ENCODE measurements at regions not wholly inside any gene's neighbourhood (a gene's known extent, or its start where the extent isn't known, plus 50 kb on each side); places are given as distances from the start of the nearest gene placed in this dataset.
A peak's percentile ranks its signal among the peaks of the same experiment; 100 is the strongest.

- TF ChIP-seq CTCF (IDR thresholded peaks at IDR 0.05): no peak
- Histone ChIP-seq H3K4me3 (no peak overlapping the region), H3K4me1 (peaks cover 0 to 19% (median 7%) of the 10 kb centered on the region in 12 donors), H3K36me3 (no peaks in the 10 kb centered on the region), H3K27ac (no peak overlapping the region), H3K9me3 (peaks cover 0 to 15% (median 0%) of the 10 kb centered on the region in 12 donors), H3K27me3 (no peaks in the 10 kb centered on the region)
- intact Hi-C loops (cut with DNase I): loop anchor here in 1 of 10 donors (10.0 kb wide), 1 partner anchor 194 kb away; no protein-coding TSS in a partner anchor
- no peak for DNase-seq
- 92 to 100% (median 97%) methylated on average over 1 of the region's 1 CpG for WGBS, 4 donors
- ATAC-seq: no peak
Measured at GRCh38 chr3:178090899-178091298, 445.3 kb upstream of the KCNMB2 start.

- no peak overlapping the region for H3K4me3 ChIP-seq
- H3K27me3 ChIP-seq: no peaks in the 10 kb centered on the region
- peaks cover 0 to 15% (median 0%) of the 10 kb centered on the region in 12 donors for H3K9me3 ChIP-seq
- H3K4me1 ChIP-seq: no peaks in the 10 kb centered on the region
- TF ChIP-seq CTCF (IDR thresholded peaks at IDR 0.05): no peak
- TF ChIP-seq POLR2A (IDR thresholded peaks at IDR 0.05): no peak
- intact Hi-C loops (cut with DNase I): loop anchor here in 1 of 10 donors (10.0 kb wide), 1 partner anchor 189 kb away; no protein-coding TSS in a partner anchor
- H3K27ac ChIP-seq: no peak overlapping the region
- no peaks in the 10 kb centered on the region for H3K36me3 ChIP-seq
- WGBS, 4 donors: 91 to 96% (median 94%) methylated on average over 2 of the region's 2 CpGs
- DNase-seq (no peak), ATAC-seq (no peak)
Measured at GRCh38 chr3:178095522-178095921, 440.7 kb upstream of the KCNMB2 start.

GRCh38 chr3:178096955-178097354 lies 439.3 kb upstream of the KCNMB2 start:
- no peaks in the 10 kb centered on the region for H3K27me3 ChIP-seq
- ATAC-seq (no peak), DNase-seq (no peak)
- no peaks in the 10 kb centered on the region for H3K36me3 ChIP-seq
- WGBS, 4 donors: 87 to 97% (median 91%) methylated on average over 1 of the region's 1 CpG
- no peaks in the 10 kb centered on the region for H3K4me1 ChIP-seq
- H3K4me3 ChIP-seq: no peak overlapping the region
- intact Hi-C loops (cut with DNase I): loop anchor here in 1 of 10 donors (10.0 kb wide), 1 partner anchor 188 kb away; no protein-coding TSS in a partner anchor
- no peak overlapping the region for H3K27ac ChIP-seq
- TF ChIP-seq POLR2A (IDR thresholded peaks at IDR 0.05) (no peak), CTCF (IDR thresholded peaks at IDR 0.05) (no peak)
- H3K9me3 ChIP-seq: peaks cover 0 to 15% (median 0%) of the 10 kb centered on the region in 12 donors

- Histone ChIP-seq H3K4me3 (no peak overlapping the region), H3K27me3 (no peaks in the 10 kb centered on the region), H3K27ac (peak overlapping the region in 1 of 12 donors; percentile 8), H3K36me3 (no peaks in the 10 kb centered on the region), H3K4me1 (no peaks in the 10 kb centered on the region), H3K9me3 (peaks cover 0 to 15% (median 0%) of the 10 kb centered on the region in 12 donors)
- peak; percentile 47 to 96 (median 76) for ATAC-seq
- TF ChIP-seq CTCF (IDR thresholded peaks at IDR 0.05): no peak
- TF ChIP-seq POLR2A (IDR thresholded peaks at IDR 0.05): no peak
- intact Hi-C loops (cut with DNase I): loop anchor here in 1 of 10 donors (10.0 kb wide), 1 partner anchor 187 kb away; no protein-coding TSS in a partner anchor
- 72 to 88% (median 78%) methylated on average over 1 of the region's 1 CpG for WGBS, 4 donors
- DNase-seq: peak in 2 of 5 donors; percentile 33 to 34
Measured at GRCh38 chr3:178097576-178097975, 438.7 kb upstream of the KCNMB2 start.

All from heart left ventricle (tissue), 16 donors.